Ascending aorta (tissue), 2 donors: ENCODE measurements at regions not wholly inside any gene's neighbourhood (a gene's known extent, or its start where the extent isn't known, plus 50 kb on each side); places are given as distances from the start of the nearest gene placed in this dataset.

ENCODE experiments used
- DNase-seq, 2 donors: peaks; one replicate each; pipeline ENCODE4 v3.0.0-alpha.2; 2019; ENCODE audit warnings: low spot score in 2 of 2
- H3K27ac ChIP-seq, 2 donors: fragments of 200-600 bp; sonication (generic); one replicate each; pipeline ENCODE4 v1.5.1; 2016 to 2017; ENCODE audit warnings: mild to moderate bottlenecking in 1 of 2
- H3K27me3 ChIP-seq: fragments of 200-600 bp; sonication (generic); one replicate; pipeline ENCODE4 v1.5.1; 2017
- H3K36me3 ChIP-seq, 2 donors: fragments of 200-600 bp; sonication (generic); one replicate each; pipeline ENCODE4 v1.5.1; 2016
- H3K4me1 ChIP-seq, 2 donors: fragments of 200-600 bp; sonication (generic); one replicate each; pipeline ENCODE4 v1.5.1; 2016 to 2017; ENCODE audit warnings: mild to moderate bottlenecking in 1 of 2
- H3K4me3 ChIP-seq, 2 donors: fragments of 200-600 bp; sonication (generic); one replicate each; pipeline ENCODE4 v1.5.1; 2016 to 2017; ENCODE audit warnings: mild to moderate bottlenecking in 1 of 2
- H3K9me3 ChIP-seq, 2 donors: fragments of 200-600 bp; sonication (generic); one replicate each; pipeline ENCODE4 v1.5.1; 2016
- intact Hi-C: fragments of 100-400 bp; cut with DNase I; formaldehyde crosslinking; loops from one replicate; pipeline ENCODE4 v1.15.1; 2023
- TF ChIP-seq, protein P1 (sequence below), 3 experiments: fragments of 200-600 bp in 2 of 3; fragments of 450-650 bp in 1 of 3; sonication (generic) in 2 of 3; IDR thresholded peaks; one replicate each; pipeline ENCODE4 v1.5.1; 2016 to 2019; ENCODE audit warnings: antibody characterized with exemption in 3 of 3, mild to moderate bottlenecking in 1 of 3, moderate library complexity in 1 of 3

- intact Hi-C loops = no loop called here
- Histone ChIP-seq H3K36me3 (no peaks in the 10 kb centered on the region), H3K9me3 (no peaks in the 10 kb centered on the region), H3K27ac (no peak overlapping the region), H3K4me3 (no peak overlapping the region), H3K27me3 (no peaks in the 10 kb centered on the region), H3K4me1 (peaks cover 0 to 3% of the 10 kb centered on the region in 2 donors)
- no peak for DNase-seq
- TF ChIP-seq, protein P1, sequence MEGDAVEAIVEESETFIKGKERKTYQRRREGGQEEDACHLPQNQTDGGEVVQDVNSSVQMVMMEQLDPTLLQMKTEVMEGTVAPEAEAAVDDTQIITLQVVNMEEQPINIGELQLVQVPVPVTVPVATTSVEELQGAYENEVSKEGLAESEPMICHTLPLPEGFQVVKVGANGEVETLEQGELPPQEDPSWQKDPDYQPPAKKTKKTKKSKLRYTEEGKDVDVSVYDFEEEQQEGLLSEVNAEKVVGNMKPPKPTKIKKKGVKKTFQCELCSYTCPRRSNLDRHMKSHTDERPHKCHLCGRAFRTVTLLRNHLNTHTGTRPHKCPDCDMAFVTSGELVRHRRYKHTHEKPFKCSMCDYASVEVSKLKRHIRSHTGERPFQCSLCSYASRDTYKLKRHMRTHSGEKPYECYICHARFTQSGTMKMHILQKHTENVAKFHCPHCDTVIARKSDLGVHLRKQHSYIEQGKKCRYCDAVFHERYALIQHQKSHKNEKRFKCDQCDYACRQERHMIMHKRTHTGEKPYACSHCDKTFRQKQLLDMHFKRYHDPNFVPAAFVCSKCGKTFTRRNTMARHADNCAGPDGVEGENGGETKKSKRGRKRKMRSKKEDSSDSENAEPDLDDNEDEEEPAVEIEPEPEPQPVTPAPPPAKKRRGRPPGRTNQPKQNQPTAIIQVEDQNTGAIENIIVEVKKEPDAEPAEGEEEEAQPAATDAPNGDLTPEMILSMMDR (IDR thresholded peaks at IDR 0.05) = no peak
Measured at GRCh38 chr14:71607056-71607455, 325.2 kb upstream of the RGS6 start.

GRCh38 chr14:71610149-71610548 lies 322.1 kb upstream of the RGS6 start:
- DNase-seq = no peak
- intact Hi-C loops = no loop called here
- TF ChIP-seq, protein P1 (IDR thresholded peaks at IDR 0.05) = no peak

GRCh38 chr14:71610797-71611196 lies 321.4 kb upstream of the RGS6 start:
- intact Hi-C loops = no loop called here
- Histone ChIP-seq H3K27ac (no peak overlapping the region), H3K27me3 (no peaks in the 10 kb centered on the region), H3K4me3 (no peak overlapping the region), H3K9me3 (no peaks in the 10 kb centered on the region), H3K36me3 (no peaks in the 10 kb centered on the region), H3K4me1 (peaks cover 0 to 3% of the 10 kb centered on the region in 2 donors)
- no peak for DNase-seq
- TF ChIP-seq, protein P1 (IDR thresholded peaks at IDR 0.05) = no peak

More at GRCh38 chr14:71610149-71610548, 322.1 kb upstream of the RGS6 start:
- H3K27me3 ChIP-seq = no peaks in the 10 kb centered on the region
- H3K27ac ChIP-seq = no peak overlapping the region
- H3K9me3 ChIP-seq = no peaks in the 10 kb centered on the region
- peaks cover 0 to 3% of the 10 kb centered on the region in 2 donors for H3K4me1 ChIP-seq
- H3K4me3 ChIP-seq = no peak overlapping the region
- no peaks in the 10 kb centered on the region for H3K36me3 ChIP-seq

DNA sequence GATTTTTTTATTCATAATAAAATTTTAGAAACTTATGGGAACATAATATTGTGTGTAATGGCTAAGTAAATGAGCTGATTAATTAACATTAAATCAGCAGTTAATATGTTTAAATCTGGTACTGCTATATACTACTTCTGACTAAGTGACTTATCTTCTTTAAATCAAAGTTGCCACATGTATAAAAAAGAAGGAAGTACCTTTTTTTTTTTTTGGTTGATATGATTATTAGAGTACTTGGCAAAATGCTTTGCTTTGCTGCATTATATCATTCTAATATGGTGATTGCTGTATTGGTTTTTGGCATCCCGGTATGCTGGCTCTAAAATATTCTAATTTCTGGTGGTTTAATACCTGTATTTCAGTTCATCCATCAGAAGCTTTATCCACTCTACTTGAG lies 319.1 kb upstream of the RGS6 start:
- Histone ChIP-seq H3K4me3 (no peak overlapping the region), H3K36me3 (no peaks in the 10 kb centered on the region), H3K9me3 (no peaks in the 10 kb centered on the region), H3K27ac (no peak overlapping the region), H3K27me3 (no peaks in the 10 kb centered on the region), H3K4me1 (peaks cover 0 to 3% of the 10 kb centered on the region in 2 donors)
- intact Hi-C loops = no loop called here
- no peak for DNase-seq
- TF ChIP-seq, protein P1 (IDR thresholded peaks at IDR 0.05) = no peak

GRCh38 chr14:71616013-71616412 lies 316.2 kb upstream of the RGS6 start:
- no peaks in the 10 kb centered on the region for H3K36me3 ChIP-seq
- H3K9me3 ChIP-seq = no peaks in the 10 kb centered on the region
- no peaks in the 10 kb centered on the region for H3K27me3 ChIP-seq
- no peak overlapping the region for H3K27ac ChIP-seq
- peaks cover 0 to under 1% of the 10 kb centered on the region in 2 donors for H3K4me1 ChIP-seq
- no peak overlapping the region for H3K4me3 ChIP-seq
- TF ChIP-seq, protein P1 (IDR thresholded peaks at IDR 0.05) = no peak
- DNase-seq = no peak
- intact Hi-C loops = no loop called here

DNA sequence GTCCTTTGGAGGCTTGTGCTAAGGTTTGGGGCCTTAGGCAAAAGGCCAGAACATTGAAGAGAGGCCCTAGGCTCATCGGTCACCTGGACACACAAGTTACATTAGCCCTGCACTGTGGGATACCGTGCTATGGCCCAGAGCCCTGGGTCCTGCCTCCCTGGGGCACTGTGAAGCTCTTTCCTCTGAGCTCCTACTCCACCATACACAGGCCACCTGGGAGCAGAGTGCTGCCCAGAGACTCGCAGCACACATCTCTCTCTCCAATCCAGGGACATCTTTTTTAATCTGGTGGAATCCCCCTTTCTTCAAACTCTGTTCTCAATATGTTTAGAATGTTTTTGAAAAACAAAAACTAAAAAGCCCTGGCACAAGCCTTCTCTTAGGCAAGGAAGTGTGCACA lies 314.2 kb upstream of the RGS6 start:
- no peaks in the 10 kb centered on the region for H3K4me1 ChIP-seq
- intact Hi-C loops = no loop called here
- TF ChIP-seq, protein P1 (IDR thresholded peaks at IDR 0.05) = no peak
- H3K27ac ChIP-seq = no peak overlapping the region
- H3K4me3 ChIP-seq = no peak overlapping the region
- no peaks in the 10 kb centered on the region for H3K9me3 ChIP-seq
- H3K27me3 ChIP-seq = no peaks in the 10 kb centered on the region
- no peaks in the 10 kb centered on the region for H3K36me3 ChIP-seq
- DNase-seq = no peak
